ENCODE measurements at regions not wholly inside any gene's neighbourhood (a gene's known extent, or its start where the extent isn't known, plus 50 kb on each side); places are given as distances from the start of the nearest gene placed in this dataset.

GRCh38 chr13:23947893-23948292, 50.6 kb upstream of the C1QTNF9B start:
- Histone ChIP-seq H3K27me3 (ENCODE audit: insufficient read depth, low read length) (peaks cover 5% of the 10 kb centered on the region), H3K4me3 (ENCODE audit: insufficient read depth, low read length) (no peak overlapping the region), H3K79me2 (ENCODE audit: insufficient read depth, low read length) (no peaks in the 10 kb centered on the region), H3K4me2 (ENCODE audit: insufficient read depth, low read length) (no peak overlapping the region), H3K4me1 (ENCODE audit: insufficient read depth, low read length) (no peaks in the 10 kb centered on the region), H3K9me3 (ENCODE audit: low read depth, low read length) (no peaks in the 10 kb centered on the region), H2AFZ (ENCODE audit: low read length) (no peak overlapping the region), H3K36me3 (ENCODE audit: insufficient read depth, low read length) (no peaks in the 10 kb centered on the region), H3K27ac (ENCODE audit: low read depth, low read length) (no peak overlapping the region), H4K20me1 (ENCODE audit: insufficient read depth, low read length) (no peaks in the 10 kb centered on the region)
- peak; percentile 51 for DNase-seq (ENCODE audit: insufficient read length, low spot score, missing footprints)
- no peak for TF ChIP-seq CTCF (IDR thresholded peaks at IDR 0.05; ENCODE audit: extremely low read depth, low read depth, low read length)

GRCh38 chr13:23949200-23949599, 51.9 kb upstream of the C1QTNF9B start:
- no peak overlapping the region for H3K27ac ChIP-seq (ENCODE audit: low read depth, low read length)
- DNase-seq (ENCODE audit: insufficient read length, low spot score, missing footprints), result peak; percentile 35
- H3K9me3 ChIP-seq (ENCODE audit: low read depth, low read length), result no peaks in the 10 kb centered on the region
- no peak for TF ChIP-seq CTCF (IDR thresholded peaks at IDR 0.05; ENCODE audit: extremely low read depth, low read depth, low read length)
- H3K4me3 ChIP-seq (ENCODE audit: insufficient read depth, low read length), result no peak overlapping the region
- H3K4me2 ChIP-seq (ENCODE audit: insufficient read depth, low read length), result no peak overlapping the region
- H4K20me1 ChIP-seq (ENCODE audit: insufficient read depth, low read length), result no peaks in the 10 kb centered on the region
- peaks cover 5% of the 10 kb centered on the region for H3K27me3 ChIP-seq (ENCODE audit: insufficient read depth, low read length)
- H2AFZ ChIP-seq (ENCODE audit: low read length), result no peak overlapping the region
- H3K4me1 ChIP-seq (ENCODE audit: insufficient read depth, low read length), result no peaks in the 10 kb centered on the region
- no peaks in the 10 kb centered on the region for H3K79me2 ChIP-seq (ENCODE audit: insufficient read depth, low read length)
- H3K36me3 ChIP-seq (ENCODE audit: insufficient read depth, low read length), result no peaks in the 10 kb centered on the region

- Histone ChIP-seq H3K27ac (ENCODE audit: low read depth, low read length) (no peak overlapping the region), H3K36me3 (ENCODE audit: insufficient read depth, low read length) (no peaks in the 10 kb centered on the region), H3K9me3 (ENCODE audit: low read depth, low read length) (no peaks in the 10 kb centered on the region), H3K4me2 (ENCODE audit: insufficient read depth, low read length) (no peak overlapping the region), H2AFZ (ENCODE audit: low read length) (no peak overlapping the region), H3K4me1 (ENCODE audit: insufficient read depth, low read length) (no peaks in the 10 kb centered on the region), H3K27me3 (ENCODE audit: insufficient read depth, low read length) (peaks cover 5% of the 10 kb centered on the region), H3K4me3 (ENCODE audit: insufficient read depth, low read length) (no peak overlapping the region), H3K79me2 (ENCODE audit: insufficient read depth, low read length) (no peaks in the 10 kb centered on the region), H4K20me1 (ENCODE audit: insufficient read depth, low read length) (no peaks in the 10 kb centered on the region)
- TF ChIP-seq CTCF (IDR thresholded peaks at IDR 0.05; ENCODE audit: extremely low read depth, low read depth, low read length), result no peak
- peak; percentile 70 for DNase-seq (ENCODE audit: insufficient read length, low spot score, missing footprints)
Measured at GRCh38 chr13:23949736-23950135, 52.4 kb upstream of the C1QTNF9B start.

- TF ChIP-seq CTCF (IDR thresholded peaks at IDR 0.05; ENCODE audit: extremely low read depth, low read depth, low read length), result no peak
- no peaks in the 10 kb centered on the region for H3K36me3 ChIP-seq (ENCODE audit: insufficient read depth, low read length)
- no peaks in the 10 kb centered on the region for H4K20me1 ChIP-seq (ENCODE audit: insufficient read depth, low read length)
- no peaks in the 10 kb centered on the region for H3K4me1 ChIP-seq (ENCODE audit: insufficient read depth, low read length)
- H3K27ac ChIP-seq (ENCODE audit: low read depth, low read length), result no peak overlapping the region
- H2AFZ ChIP-seq (ENCODE audit: low read length), result no peak overlapping the region
- no peak overlapping the region for H3K4me3 ChIP-seq (ENCODE audit: insufficient read depth, low read length)
- peaks cover 7% of the 10 kb centered on the region for H3K27me3 ChIP-seq (ENCODE audit: insufficient read depth, low read length)
- H3K79me2 ChIP-seq (ENCODE audit: insufficient read depth, low read length), result no peaks in the 10 kb centered on the region
- DNase-seq (ENCODE audit: insufficient read length, low spot score, missing footprints), result peak; percentile 77
- no peaks in the 10 kb centered on the region for H3K9me3 ChIP-seq (ENCODE audit: low read depth, low read length)
- H3K4me2 ChIP-seq (ENCODE audit: insufficient read depth, low read length), result no peak overlapping the region
Measured at GRCh38 chr13:23950736-23951510, 53.6 kb upstream of the C1QTNF9B start.

Measured in osteoblast (primary cell).